ENCODE measurements at regions not wholly inside any gene's neighbourhood (a gene's known extent, or its start where the extent isn't known, plus 50 kb on each side); places are given as distances from the start of the nearest gene placed in this dataset.
"Not testable (repeated sequence)": the region's sequence is repeated elsewhere in the genome, so short reads cannot be mapped to it uniquely, and the experiment has no call there.

GRCh38 chrX:120736989-120737388 lies 107.1 kb upstream of the C1GALT1C1 start:
- peak; percentile 77 for DNase-seq (ENCODE audit: low read depth)
- TF ChIP-seq CTCF (conservative IDR thresholded peaks at IDR 0.05; ENCODE audit: control insufficient read depth, insufficient read depth, low read depth, low read length): no peak
- no peak overlapping the region for H3K4me3 ChIP-seq (ENCODE audit: control insufficient read depth, low read depth, low read length)

GRCh38 chrX:120735966-120736365 lies 106.1 kb upstream of the C1GALT1C1 start:
- H3K4me3 ChIP-seq (ENCODE audit: control insufficient read depth, low read depth, low read length): no peak overlapping the region
- no peak for TF ChIP-seq CTCF (conservative IDR thresholded peaks at IDR 0.05; ENCODE audit: control insufficient read depth, insufficient read depth, low read depth, low read length)
- DNase-seq (ENCODE audit: low read depth): no peak

GRCh38 chrX:120732879-120733278 lies 103.0 kb upstream of the C1GALT1C1 start:
- no peak for DNase-seq (ENCODE audit: low read depth)
- TF ChIP-seq CTCF (conservative IDR thresholded peaks at IDR 0.05; ENCODE audit: control insufficient read depth, insufficient read depth, low read depth, low read length): no peak
- no peak overlapping the region for H3K4me3 ChIP-seq (ENCODE audit: control insufficient read depth, low read depth, low read length)

- no peak overlapping the region for H3K4me3 ChIP-seq (ENCODE audit: control insufficient read depth, low read depth, low read length)
- DNase-seq (ENCODE audit: low read depth): peak; percentile 72
- no peak for TF ChIP-seq CTCF (conservative IDR thresholded peaks at IDR 0.05; ENCODE audit: control insufficient read depth, insufficient read depth, low read depth, low read length)
Observed at GRCh38 chrX:120732461-120732860, 102.6 kb upstream of the C1GALT1C1 start.

- H3K4me3 ChIP-seq (ENCODE audit: control insufficient read depth, low read depth, low read length): no peak overlapping the region
- no peak for TF ChIP-seq CTCF (conservative IDR thresholded peaks at IDR 0.05; ENCODE audit: control insufficient read depth, insufficient read depth, low read depth, low read length)
- no peak for DNase-seq (ENCODE audit: low read depth)
Observed at GRCh38 chrX:120731386-120731785, 101.5 kb upstream of the C1GALT1C1 start.

- H3K4me3 ChIP-seq (ENCODE audit: control insufficient read depth, low read depth, low read length); DNase-seq (ENCODE audit: low read depth): not testable (repeated sequence)
Observed at GRCh38 chrX:120729506-120730255, 99.8 kb upstream of the C1GALT1C1 start.

GRCh38 chrX:120727911-120728310 lies 98.1 kb upstream of the C1GALT1C1 start:
- H3K4me3 ChIP-seq (ENCODE audit: control insufficient read depth, low read depth, low read length): no peak overlapping the region
- peak; percentile 39 for DNase-seq (ENCODE audit: low read depth)
- no peak for TF ChIP-seq CTCF (conservative IDR thresholded peaks at IDR 0.05; ENCODE audit: control insufficient read depth, insufficient read depth, low read depth, low read length)

Measured in fibroblast of mammary gland (primary cell).